Neural progenitor cell (in vitro differentiated cells): ENCODE measurements at regions not wholly inside any gene's neighbourhood (a gene's known extent, or its start where the extent isn't known, plus 50 kb on each side); places are given as distances from the start of the nearest gene placed in this dataset.

Experiments
- EZH2 ChIP-seq: fragments of 200-600 bp; sonication (generic); IDR thresholded peaks from 2 replicates; pipeline ENCODE4 v1.6.1; 2017; ENCODE audit warnings: antibody characterized with exemption, mild to moderate bottlenecking, moderate library complexity
- TF ChIP-seq, protein P1 (sequence below): fragments of 200-600 bp; sonication (generic); IDR thresholded peaks from 2 replicates; pipeline ENCODE4 v1.5.1; 2017; ENCODE audit warnings: antibody characterized with exemption, mild to moderate bottlenecking

DNA sequence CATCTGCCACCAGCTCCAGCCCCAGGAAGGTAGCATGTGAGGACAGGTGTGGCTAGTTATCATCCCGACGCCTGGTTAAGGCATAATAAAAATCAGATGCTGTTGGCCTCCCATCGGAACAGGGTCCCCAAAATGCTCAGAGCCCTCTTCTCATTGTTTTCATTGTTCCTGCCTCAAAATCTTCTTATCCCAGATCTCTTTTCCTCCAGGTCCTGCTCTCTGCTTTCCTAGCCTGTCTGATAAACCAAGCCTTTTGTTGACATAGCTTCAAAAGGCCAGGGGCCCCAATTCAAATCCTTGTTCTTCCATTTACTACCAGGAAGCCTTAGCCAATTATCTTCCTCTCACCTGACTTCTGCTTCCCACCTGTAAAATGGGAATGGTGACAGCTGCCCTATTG lies 130.1 kb upstream of the ADRA1B start:
- TF ChIP-seq, protein P1, sequence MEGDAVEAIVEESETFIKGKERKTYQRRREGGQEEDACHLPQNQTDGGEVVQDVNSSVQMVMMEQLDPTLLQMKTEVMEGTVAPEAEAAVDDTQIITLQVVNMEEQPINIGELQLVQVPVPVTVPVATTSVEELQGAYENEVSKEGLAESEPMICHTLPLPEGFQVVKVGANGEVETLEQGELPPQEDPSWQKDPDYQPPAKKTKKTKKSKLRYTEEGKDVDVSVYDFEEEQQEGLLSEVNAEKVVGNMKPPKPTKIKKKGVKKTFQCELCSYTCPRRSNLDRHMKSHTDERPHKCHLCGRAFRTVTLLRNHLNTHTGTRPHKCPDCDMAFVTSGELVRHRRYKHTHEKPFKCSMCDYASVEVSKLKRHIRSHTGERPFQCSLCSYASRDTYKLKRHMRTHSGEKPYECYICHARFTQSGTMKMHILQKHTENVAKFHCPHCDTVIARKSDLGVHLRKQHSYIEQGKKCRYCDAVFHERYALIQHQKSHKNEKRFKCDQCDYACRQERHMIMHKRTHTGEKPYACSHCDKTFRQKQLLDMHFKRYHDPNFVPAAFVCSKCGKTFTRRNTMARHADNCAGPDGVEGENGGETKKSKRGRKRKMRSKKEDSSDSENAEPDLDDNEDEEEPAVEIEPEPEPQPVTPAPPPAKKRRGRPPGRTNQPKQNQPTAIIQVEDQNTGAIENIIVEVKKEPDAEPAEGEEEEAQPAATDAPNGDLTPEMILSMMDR = no peak
- no peak for TF ChIP-seq EZH2
